SW 1271 (cell line): ENCODE measurements at regions not wholly inside any gene's neighbourhood (a gene's known extent, or its start where the extent isn't known, plus 50 kb on each side); places are given as distances from the start of the nearest gene placed in this dataset.
A peak's percentile ranks its signal among the peaks of the same experiment; 100 is the strongest.
"Not testable (repeated sequence)": the region's sequence is repeated elsewhere in the genome, so short reads cannot be mapped to it uniquely, and the experiment has no call there.

Experiments used
- DNase-seq, 2 experiments: peaks; one replicate each; lab custom pipeline; 2025; lab: John Stamatoyannopoulos, UW

DNA sequence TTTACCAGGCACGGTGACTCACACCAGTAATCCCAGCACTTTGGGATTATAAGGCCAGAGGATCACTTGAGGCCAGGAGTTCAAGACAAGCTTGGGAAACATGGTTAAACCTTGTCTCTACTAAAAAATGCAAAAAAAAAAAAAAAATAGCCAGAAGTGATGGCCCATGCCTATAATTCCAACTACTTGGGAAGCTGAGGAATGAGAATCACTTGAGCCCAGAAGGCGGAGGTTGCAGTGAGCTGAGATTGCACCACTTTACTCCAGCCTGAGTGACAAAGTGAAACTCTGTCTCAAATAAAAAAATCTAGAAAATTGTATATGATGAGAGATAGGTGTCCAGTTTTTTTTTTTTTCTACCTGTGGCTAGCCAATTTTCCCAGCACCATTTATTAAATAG, 578.2 kb downstream of the ANKRD7 start:
- DNase-seq, result no peak

DNA sequence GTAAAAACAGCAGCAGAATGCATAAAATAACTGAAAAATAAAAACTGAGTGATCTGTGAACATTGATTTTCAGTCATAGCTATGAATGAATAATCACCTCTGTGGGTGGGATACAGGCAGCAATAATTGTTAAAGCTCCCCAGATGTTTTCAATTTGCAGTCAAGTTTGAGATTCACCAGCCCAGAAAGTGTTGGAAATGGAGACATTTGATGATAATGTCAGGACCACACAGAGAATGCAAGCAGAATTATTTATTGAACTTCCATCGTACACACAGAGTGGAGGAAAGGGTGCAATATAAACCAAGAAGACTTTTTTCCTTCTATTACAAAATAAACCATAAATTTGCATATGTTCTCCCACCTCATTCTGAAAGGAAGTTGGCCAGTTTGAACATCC, 601.7 kb downstream of the ANKRD7 start:
- no peak for DNase-seq

DNA sequence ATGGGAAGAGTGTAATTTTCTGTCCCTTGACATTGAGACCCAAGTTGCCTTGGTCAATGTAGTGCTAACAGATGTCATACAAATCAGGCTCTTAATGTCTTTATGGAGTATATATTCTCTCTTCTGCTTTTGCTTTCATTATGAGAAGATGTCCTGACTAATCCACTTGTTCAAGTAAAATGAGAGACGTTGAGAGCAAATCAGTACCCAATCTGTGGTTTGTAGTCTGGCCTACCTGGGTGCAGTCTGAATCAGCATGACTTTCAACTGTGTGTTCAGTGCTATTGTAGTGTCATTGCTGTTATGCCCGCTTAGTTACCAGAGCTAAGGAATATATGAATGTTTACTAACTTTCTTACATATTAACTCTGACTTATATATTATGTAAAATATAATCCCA, 612.4 kb downstream of the ANKRD7 start:
- no peak for DNase-seq

- DNase-seq, result no peak
Measured at GRCh38 chr7:118839515-118839914, 615.0 kb downstream of the ANKRD7 start.

- no peak for DNase-seq
Measured at GRCh38 chr7:118843456-118843855, 619.0 kb downstream of the ANKRD7 start.

- no peak for DNase-seq
Measured at GRCh38 chr7:118844748-118845147, 620.2 kb downstream of the ANKRD7 start.

DNA sequence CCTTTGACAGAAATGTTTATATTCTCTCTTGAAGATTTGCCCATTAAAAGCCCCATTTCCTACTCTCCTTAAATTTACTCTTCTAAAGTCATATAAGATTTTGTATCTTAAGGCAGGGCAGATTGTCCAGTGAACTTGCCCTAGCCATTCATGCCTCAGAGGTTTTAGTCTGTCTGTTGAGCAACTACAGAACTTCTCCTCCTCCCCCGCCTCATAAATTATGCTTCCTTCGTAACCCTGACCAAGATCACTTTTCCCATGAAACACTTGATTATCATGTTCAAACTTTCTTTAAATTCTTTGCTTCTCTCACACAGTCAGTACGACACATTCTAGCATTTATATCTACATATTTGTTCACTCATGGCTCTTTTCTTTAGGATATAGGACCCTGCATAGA, 621.3 kb downstream of the ANKRD7 start:
- DNase-seq, result no peak

GRCh38 chr7:118846977-118847376, 622.5 kb downstream of the ANKRD7 start:
- no peak for DNase-seq

GRCh38 chr7:118855290-118855689, 630.8 kb downstream of the ANKRD7 start:
- DNase-seq, result no peak

- no peak for DNase-seq
Measured at GRCh38 chr7:118858651-118859149, 634.2 kb downstream of the ANKRD7 start.

GRCh38 chr7:118861581-118861980, 637.1 kb downstream of the ANKRD7 start:
- no peak for DNase-seq

DNA sequence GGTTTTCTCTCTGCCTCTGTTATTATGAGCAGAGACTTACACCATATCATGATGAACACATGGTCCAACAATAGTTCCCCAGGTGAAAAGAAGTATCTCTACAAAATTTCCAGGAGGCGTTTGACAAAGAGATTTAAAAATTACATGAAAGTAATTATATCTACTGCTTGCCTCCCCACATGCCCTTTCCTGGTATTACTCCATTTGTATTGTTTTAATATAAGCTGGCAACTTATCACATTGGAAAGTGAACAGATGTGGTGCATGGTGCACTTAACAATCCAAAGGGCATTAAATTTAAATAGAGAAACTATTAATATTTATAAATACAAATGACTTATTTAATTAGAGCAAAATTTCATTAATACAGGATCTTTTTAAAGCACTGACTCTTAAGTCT, 638.2 kb downstream of the ANKRD7 start:
- DNase-seq, result no peak

DNA sequence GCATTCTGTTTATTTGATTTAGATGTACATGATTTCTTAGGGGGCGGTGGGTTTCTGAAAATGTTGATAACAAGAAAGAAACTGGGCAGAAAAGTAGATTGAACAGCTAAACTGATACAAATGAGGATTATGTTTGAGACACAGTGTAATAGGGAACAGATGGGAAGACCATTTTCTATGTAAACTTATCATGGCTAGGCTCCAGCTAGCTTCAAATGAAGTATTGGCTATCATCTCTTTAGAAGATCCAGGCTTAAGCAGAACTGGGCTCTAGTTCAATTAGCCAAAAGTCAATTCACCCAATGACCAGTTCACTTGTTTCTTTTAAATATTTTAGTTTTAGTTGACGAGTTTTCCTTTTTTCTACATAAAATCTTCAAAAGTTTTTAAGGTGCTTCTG, 639.5 kb downstream of the ANKRD7 start:
- no peak for DNase-seq

GRCh38 chr7:118867860-118868259, 643.4 kb downstream of the ANKRD7 start:
- DNase-seq, result no peak

DNA sequence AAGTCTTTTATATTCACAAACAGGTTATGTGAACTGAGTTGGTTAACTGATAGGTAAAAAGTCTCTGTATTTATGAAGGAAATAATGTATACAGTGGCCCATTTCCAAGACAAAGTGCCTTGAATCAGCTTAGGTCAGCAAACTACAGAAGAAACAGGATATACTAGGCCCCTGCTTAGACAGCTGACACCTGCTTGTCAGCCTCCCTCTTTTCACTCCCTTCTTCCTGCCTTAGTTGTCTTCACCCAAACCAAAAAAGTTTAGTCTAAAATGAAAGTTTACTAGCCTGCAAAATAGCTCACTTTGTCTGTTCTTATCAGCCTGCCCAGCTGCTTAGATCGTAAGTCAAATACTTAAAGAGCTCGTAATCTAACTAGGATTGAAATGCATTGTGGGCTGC, 644.6 kb downstream of the ANKRD7 start:
- not testable (repeated sequence) for DNase-seq

GRCh38 chr7:118870187-118870586, 645.7 kb downstream of the ANKRD7 start:
- DNase-seq, result no peak

DNA sequence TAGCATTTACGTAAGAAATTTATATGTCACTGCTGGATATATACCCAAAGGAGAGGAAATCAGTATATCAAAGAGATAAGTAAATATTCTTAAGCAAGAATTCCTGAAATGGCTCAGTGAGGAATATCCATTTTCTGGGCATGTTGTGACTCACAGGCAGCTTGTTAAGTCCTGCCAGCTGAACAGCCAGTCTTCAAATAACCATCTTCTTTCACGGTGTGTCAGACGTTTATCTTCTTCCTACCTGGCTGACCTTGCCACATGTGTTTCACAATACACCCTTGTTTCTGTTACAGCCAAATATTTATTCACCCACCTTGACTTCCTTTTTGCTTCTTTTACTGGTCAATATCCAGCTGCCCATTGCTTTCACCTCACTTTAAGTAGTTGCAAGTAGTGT, 648.1 kb downstream of the ANKRD7 start:
- DNase-seq, result no peak

- DNase-seq, result no peak
Measured at GRCh38 chr7:118877187-118877586, 652.7 kb downstream of the ANKRD7 start.

- no peak for DNase-seq
Measured at GRCh38 chr7:118878336-118878735, 653.8 kb downstream of the ANKRD7 start.

DNA sequence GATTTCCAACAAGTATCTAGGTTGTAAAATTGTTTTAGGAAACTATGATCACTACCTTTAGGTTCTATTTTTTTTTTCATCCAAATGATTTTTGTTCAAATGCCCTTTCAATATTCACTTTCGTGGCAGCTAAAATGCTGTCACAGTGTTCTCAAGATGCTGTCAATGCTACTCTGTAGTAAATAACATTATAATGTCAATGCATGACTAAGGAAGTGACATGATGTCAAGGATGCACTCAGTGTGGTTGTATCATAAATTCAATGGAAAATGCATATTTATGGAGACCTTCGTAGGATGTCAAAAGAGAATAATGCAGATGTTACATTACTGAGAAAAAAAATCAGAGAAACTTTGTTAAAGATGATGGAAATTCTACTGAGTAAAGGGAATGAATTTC, 673.8 kb downstream of the ANKRD7 start:
- DNase-seq, result no peak

DNA sequence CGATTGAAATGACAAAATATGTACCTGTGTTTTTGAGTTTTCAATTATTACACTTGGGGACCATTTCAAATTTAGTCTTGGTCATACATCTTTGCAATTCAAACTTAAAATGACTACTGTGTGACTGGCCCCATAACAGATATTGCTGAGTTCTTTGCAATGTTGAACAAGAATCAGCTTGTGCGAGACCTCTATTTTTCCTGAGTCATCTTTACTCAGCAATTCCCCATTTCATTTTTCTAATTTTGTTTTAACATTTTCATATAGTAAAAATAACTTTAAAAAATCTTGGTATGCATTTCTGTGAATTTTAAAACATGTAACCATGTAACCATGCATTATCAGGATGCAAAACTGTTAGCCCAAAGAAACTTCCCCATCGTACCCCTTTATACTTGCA, 678.1 kb downstream of the ANKRD7 start:
- DNase-seq, result no peak

GRCh38 chr7:118907911-118908527, 683.5 kb downstream of the ANKRD7 start:
- no peak for DNase-seq

DNA sequence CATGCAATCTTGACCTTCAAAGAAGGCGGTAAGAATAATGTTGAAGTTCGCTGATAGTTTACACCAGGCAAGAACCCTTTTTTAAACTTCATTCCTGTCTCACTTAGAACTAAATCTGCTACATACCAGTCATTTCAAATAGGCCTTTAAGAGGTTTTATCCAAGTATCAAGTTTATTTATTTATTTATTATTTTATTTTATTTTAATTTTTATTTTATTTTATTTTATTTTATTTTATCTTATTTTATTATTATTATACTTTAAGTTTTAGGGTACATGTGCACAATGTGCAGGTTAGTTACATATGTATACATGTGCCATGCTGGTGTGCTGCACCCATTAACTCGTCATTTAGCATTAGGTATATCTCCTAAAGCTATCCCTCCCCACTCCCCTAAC, 691.6 kb downstream of the ANKRD7 start:
- DNase-seq, result not testable (repeated sequence)

- peak in 1 of 2 experiments; percentile 51 for DNase-seq
Measured at GRCh38 chr7:118918556-118918955, 694.1 kb downstream of the ANKRD7 start.
